HL-60 (cell line): ENCODE measurements at regions not wholly inside any gene's neighbourhood (a gene's known extent, or its start where the extent isn't known, plus 50 kb on each side); places are given as distances from the start of the nearest gene placed in this dataset.

ENCODE experiments used
- TF ChIP-seq, protein P1 (sequence below): IDR thresholded peaks from 2 replicates; pipeline ENCODE4 v1.6.1; 2012; ENCODE audit warnings: low read depth; ENCODE audit not compliant: insufficient replicate concordance
- TF ChIP-seq, protein P2 (sequence below): IDR thresholded peaks from one replicate; pipeline ENCODE4 v1.5.1; 2011; ENCODE audit warnings: low read length, control low read depth, inconsistent platforms; ENCODE audit not compliant: insufficient read depth

DNA sequence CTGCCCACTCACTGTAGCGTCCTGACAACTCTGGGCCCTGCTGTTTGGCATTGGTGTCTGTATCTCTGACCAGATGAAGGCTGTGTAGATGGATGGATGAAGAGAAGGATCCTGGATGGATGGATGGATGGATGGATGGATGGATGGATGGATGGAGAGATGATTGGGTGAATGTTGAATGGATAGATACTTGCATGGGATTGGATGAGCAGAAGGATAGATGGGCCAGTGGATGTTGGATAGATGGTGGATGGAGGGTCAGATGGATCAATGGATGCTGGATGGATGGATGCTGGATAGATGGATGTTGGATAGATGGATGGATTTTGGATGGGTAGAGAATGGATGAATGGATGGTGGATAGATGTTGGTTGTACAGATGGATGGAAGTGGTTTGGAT is 179.6 kb upstream of the GSE1 start:
- TF ChIP-seq, protein P1, sequence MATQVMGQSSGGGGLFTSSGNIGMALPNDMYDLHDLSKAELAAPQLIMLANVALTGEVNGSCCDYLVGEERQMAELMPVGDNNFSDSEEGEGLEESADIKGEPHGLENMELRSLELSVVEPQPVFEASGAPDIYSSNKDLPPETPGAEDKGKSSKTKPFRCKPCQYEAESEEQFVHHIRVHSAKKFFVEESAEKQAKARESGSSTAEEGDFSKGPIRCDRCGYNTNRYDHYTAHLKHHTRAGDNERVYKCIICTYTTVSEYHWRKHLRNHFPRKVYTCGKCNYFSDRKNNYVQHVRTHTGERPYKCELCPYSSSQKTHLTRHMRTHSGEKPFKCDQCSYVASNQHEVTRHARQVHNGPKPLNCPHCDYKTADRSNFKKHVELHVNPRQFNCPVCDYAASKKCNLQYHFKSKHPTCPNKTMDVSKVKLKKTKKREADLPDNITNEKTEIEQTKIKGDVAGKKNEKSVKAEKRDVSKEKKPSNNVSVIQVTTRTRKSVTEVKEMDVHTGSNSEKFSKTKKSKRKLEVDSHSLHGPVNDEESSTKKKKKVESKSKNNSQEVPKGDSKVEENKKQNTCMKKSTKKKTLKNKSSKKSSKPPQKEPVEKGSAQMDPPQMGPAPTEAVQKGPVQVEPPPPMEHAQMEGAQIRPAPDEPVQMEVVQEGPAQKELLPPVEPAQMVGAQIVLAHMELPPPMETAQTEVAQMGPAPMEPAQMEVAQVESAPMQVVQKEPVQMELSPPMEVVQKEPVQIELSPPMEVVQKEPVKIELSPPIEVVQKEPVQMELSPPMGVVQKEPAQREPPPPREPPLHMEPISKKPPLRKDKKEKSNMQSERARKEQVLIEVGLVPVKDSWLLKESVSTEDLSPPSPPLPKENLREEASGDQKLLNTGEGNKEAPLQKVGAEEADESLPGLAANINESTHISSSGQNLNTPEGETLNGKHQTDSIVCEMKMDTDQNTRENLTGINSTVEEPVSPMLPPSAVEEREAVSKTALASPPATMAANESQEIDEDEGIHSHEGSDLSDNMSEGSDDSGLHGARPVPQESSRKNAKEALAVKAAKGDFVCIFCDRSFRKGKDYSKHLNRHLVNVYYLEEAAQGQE: no peak
- TF ChIP-seq, protein P2, sequence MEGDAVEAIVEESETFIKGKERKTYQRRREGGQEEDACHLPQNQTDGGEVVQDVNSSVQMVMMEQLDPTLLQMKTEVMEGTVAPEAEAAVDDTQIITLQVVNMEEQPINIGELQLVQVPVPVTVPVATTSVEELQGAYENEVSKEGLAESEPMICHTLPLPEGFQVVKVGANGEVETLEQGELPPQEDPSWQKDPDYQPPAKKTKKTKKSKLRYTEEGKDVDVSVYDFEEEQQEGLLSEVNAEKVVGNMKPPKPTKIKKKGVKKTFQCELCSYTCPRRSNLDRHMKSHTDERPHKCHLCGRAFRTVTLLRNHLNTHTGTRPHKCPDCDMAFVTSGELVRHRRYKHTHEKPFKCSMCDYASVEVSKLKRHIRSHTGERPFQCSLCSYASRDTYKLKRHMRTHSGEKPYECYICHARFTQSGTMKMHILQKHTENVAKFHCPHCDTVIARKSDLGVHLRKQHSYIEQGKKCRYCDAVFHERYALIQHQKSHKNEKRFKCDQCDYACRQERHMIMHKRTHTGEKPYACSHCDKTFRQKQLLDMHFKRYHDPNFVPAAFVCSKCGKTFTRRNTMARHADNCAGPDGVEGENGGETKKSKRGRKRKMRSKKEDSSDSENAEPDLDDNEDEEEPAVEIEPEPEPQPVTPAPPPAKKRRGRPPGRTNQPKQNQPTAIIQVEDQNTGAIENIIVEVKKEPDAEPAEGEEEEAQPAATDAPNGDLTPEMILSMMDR: no peak
